ENCODE measurements at regions not wholly inside any gene's neighbourhood (a gene's known extent, or its start where the extent isn't known, plus 50 kb on each side); places are given as distances from the start of the nearest gene placed in this dataset.

- H3K9me3 ChIP-seq (ENCODE audit: control insufficient read depth, insufficient read depth, low read length): no peaks in the 10 kb centered on the region
- no peaks in the 10 kb centered on the region for H3K27me3 ChIP-seq (ENCODE audit: control insufficient read depth, low read length)
- no peak overlapping the region for H3K4me2 ChIP-seq (ENCODE audit: low read length)
- H3K79me2 ChIP-seq (ENCODE audit: control insufficient read depth, low read length): no peaks in the 10 kb centered on the region
- H3K9me2 ChIP-seq (replicated peaks; ENCODE audit: control insufficient read depth, low read length): no peaks in the 10 kb centered on the region
- no peaks in the 10 kb centered on the region for H3F3A ChIP-seq (ENCODE audit: control insufficient read depth, insufficient read depth)
- TF ChIP-seq EZH2phosphoT487 (IDR thresholded peaks at IDR 0.05; ENCODE audit: borderline replicate concordance, low read length) (no peak), CTCF (IDR thresholded peaks at IDR 0.05; ENCODE audit: low read depth, low read length, poor library complexity, severe bottlenecking) (no peak)
- no peaks in the 10 kb centered on the region for H3K36me3 ChIP-seq (ENCODE audit: control insufficient read depth, low read length)
- H3K27ac ChIP-seq (ENCODE audit: low read depth, low read length): no peak overlapping the region
- no peaks in the 10 kb centered on the region for H3K4me1 ChIP-seq (ENCODE audit: control insufficient read depth, low read length)
- no peaks in the 10 kb centered on the region for H4K20me1 ChIP-seq (ENCODE audit: control insufficient read depth, insufficient read depth, low read depth, low read length)
- no peak overlapping the region for H3K4me3 ChIP-seq (ENCODE audit: low read length)
Measured at GRCh38 chrX:39507034-39507433, 590.7 kb downstream of the BCOR start.

GRCh38 chrX:39507617-39508299, 590.0 kb downstream of the BCOR start:
- H3K27ac ChIP-seq (ENCODE audit: low read depth, low read length): no peak overlapping the region
- H3K27me3 ChIP-seq (ENCODE audit: control insufficient read depth, low read length): no peaks in the 10 kb centered on the region
- H3K79me2 ChIP-seq (ENCODE audit: control insufficient read depth, low read length): no peaks in the 10 kb centered on the region
- no peak overlapping the region for H3K4me2 ChIP-seq (ENCODE audit: low read length)
- no peaks in the 10 kb centered on the region for H3K9me3 ChIP-seq (ENCODE audit: control insufficient read depth, insufficient read depth, low read length)
- H3K36me3 ChIP-seq (ENCODE audit: control insufficient read depth, low read length): no peaks in the 10 kb centered on the region
- H4K20me1 ChIP-seq (ENCODE audit: control insufficient read depth, insufficient read depth, low read depth, low read length): no peaks in the 10 kb centered on the region
- TF ChIP-seq CTCF (IDR thresholded peaks at IDR 0.05; ENCODE audit: low read depth, low read length, poor library complexity, severe bottlenecking) (no peak), EZH2phosphoT487 (IDR thresholded peaks at IDR 0.05; ENCODE audit: borderline replicate concordance, low read length) (no peak)
- H3K4me1 ChIP-seq (ENCODE audit: control insufficient read depth, low read length): no peaks in the 10 kb centered on the region
- no peak overlapping the region for H3K4me3 ChIP-seq (ENCODE audit: low read length)
- no peaks in the 10 kb centered on the region for H3F3A ChIP-seq (ENCODE audit: control insufficient read depth, insufficient read depth)
- H3K9me2 ChIP-seq (replicated peaks; ENCODE audit: control insufficient read depth, low read length): no peaks in the 10 kb centered on the region

- no peak overlapping the region for H3K27ac ChIP-seq (ENCODE audit: low read depth, low read length)
- no peak for TF ChIP-seq EZH2phosphoT487 (IDR thresholded peaks at IDR 0.05; ENCODE audit: borderline replicate concordance, low read length)
- no peak for TF ChIP-seq CTCF (IDR thresholded peaks at IDR 0.05; ENCODE audit: low read depth, low read length, poor library complexity, severe bottlenecking)
- H3K9me3 ChIP-seq (ENCODE audit: control insufficient read depth, insufficient read depth, low read length): no peaks in the 10 kb centered on the region
- H3F3A ChIP-seq (ENCODE audit: control insufficient read depth, insufficient read depth): no peaks in the 10 kb centered on the region
- H3K9me2 ChIP-seq (replicated peaks; ENCODE audit: control insufficient read depth, low read length): no peaks in the 10 kb centered on the region
- H3K4me2 ChIP-seq (ENCODE audit: low read length): no peak overlapping the region
- no peaks in the 10 kb centered on the region for H4K20me1 ChIP-seq (ENCODE audit: control insufficient read depth, insufficient read depth, low read depth, low read length)
- H3K4me1 ChIP-seq (ENCODE audit: control insufficient read depth, low read length): no peaks in the 10 kb centered on the region
- no peak overlapping the region for H3K4me3 ChIP-seq (ENCODE audit: low read length)
- no peaks in the 10 kb centered on the region for H3K79me2 ChIP-seq (ENCODE audit: control insufficient read depth, low read length)
- no peaks in the 10 kb centered on the region for H3K27me3 ChIP-seq (ENCODE audit: control insufficient read depth, low read length)
- no peaks in the 10 kb centered on the region for H3K36me3 ChIP-seq (ENCODE audit: control insufficient read depth, low read length)
Measured at GRCh38 chrX:39508300-39508692, 589.5 kb downstream of the BCOR start.

Measured in DOHH2 (cell line).